ENCODE measurements at regions not wholly inside any gene's neighbourhood (a gene's known extent, or its start where the extent isn't known, plus 50 kb on each side); places are given as distances from the start of the nearest gene placed in this dataset.

DNA sequence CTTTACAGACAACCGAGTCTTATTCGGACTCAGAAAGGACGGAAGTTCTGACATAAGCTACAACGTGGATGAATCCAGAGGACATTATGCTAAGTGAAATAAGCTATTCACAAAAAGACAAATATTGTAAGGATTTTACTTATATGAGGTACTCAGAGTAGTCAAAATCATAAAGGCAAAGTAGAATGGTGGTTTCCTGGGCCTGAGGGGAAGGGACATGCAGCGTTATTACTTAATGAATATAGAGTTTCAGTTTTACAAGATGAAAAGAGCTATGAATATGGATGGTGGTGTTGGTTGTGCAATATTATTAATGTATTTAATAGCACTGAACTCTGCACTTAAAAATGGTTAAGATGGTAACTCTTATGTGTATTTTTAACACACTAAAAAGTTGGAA lies 419.1 kb upstream of the SGCG start:
- no peaks in the 10 kb centered on the region for H3K36me3 Mint-ChIP-seq (ENCODE audit: low read depth, unreplicated experiment)
- Histone ChIP-seq H3K9ac (ENCODE audit: low read length) (no peak overlapping the region), H3K27me3 (ENCODE audit: insufficient read depth, low read length) (no peaks in the 10 kb centered on the region), H3K27ac (ENCODE audit: low read depth, low read length) (no peak overlapping the region), H3K9me3 (ENCODE audit: insufficient read depth, low read depth, low read length) (no peaks in the 10 kb centered on the region), H3K4me2 (ENCODE audit: low read length) (no peak overlapping the region), H3K79me2 (ENCODE audit: insufficient read depth, low read length) (no peaks in the 10 kb centered on the region), H3K4me1 (ENCODE audit: insufficient read depth, low read length) (no peaks in the 10 kb centered on the region), H4K20me1 (ENCODE audit: insufficient read depth, low read length) (no peaks in the 10 kb centered on the region), H2AFZ (ENCODE audit: low read depth, low read length) (no peak overlapping the region), H3K36me3 (ENCODE audit: insufficient read depth, low read length) (no peaks in the 10 kb centered on the region), H3K4me3 (ENCODE audit: insufficient read depth, low read depth, low read length) (no peak overlapping the region)
- H3K27ac Mint-ChIP-seq (ENCODE audit: unreplicated experiment) = no peak overlapping the region
- H3K9me3 Mint-ChIP-seq (ENCODE audit: unreplicated experiment) = no peaks in the 10 kb centered on the region
- H3K4me1 Mint-ChIP-seq (ENCODE audit: low read depth, unreplicated experiment) = peaks cover 1% of the 10 kb centered on the region
- H3K4me3 Mint-ChIP-seq (ENCODE audit: unreplicated experiment) = no peak overlapping the region
- DNase-seq (ENCODE audit: low read depth) (no peak), FAIRE-seq (no peak)
- no peaks in the 10 kb centered on the region for H3K27me3 Mint-ChIP-seq (ENCODE audit: low read depth, unreplicated experiment)
- TF ChIP-seq, protein P1, sequence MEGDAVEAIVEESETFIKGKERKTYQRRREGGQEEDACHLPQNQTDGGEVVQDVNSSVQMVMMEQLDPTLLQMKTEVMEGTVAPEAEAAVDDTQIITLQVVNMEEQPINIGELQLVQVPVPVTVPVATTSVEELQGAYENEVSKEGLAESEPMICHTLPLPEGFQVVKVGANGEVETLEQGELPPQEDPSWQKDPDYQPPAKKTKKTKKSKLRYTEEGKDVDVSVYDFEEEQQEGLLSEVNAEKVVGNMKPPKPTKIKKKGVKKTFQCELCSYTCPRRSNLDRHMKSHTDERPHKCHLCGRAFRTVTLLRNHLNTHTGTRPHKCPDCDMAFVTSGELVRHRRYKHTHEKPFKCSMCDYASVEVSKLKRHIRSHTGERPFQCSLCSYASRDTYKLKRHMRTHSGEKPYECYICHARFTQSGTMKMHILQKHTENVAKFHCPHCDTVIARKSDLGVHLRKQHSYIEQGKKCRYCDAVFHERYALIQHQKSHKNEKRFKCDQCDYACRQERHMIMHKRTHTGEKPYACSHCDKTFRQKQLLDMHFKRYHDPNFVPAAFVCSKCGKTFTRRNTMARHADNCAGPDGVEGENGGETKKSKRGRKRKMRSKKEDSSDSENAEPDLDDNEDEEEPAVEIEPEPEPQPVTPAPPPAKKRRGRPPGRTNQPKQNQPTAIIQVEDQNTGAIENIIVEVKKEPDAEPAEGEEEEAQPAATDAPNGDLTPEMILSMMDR (IDR thresholded peaks at IDR 0.05; ENCODE audit: insufficient read depth, low read depth, low read length) = no peak
- TF ChIP-seq EZH2 (IDR thresholded peaks at IDR 0.05; ENCODE audit: insufficient read depth, low read length) = no peak

GRCh38 chr13:22765547-22765946 lies 415.2 kb upstream of the SGCG start:
- no peaks in the 10 kb centered on the region for H3K27me3 Mint-ChIP-seq (ENCODE audit: low read depth, unreplicated experiment)
- no peak for FAIRE-seq
- peaks cover 1% of the 10 kb centered on the region for H3K4me1 Mint-ChIP-seq (ENCODE audit: low read depth, unreplicated experiment)
- Histone ChIP-seq H3K4me2 (ENCODE audit: low read length) (no peak overlapping the region), H3K4me3 (ENCODE audit: insufficient read depth, low read depth, low read length) (no peak overlapping the region), H3K27ac (ENCODE audit: low read depth, low read length) (no peak overlapping the region), H3K36me3 (ENCODE audit: insufficient read depth, low read length) (no peaks in the 10 kb centered on the region), H3K9me3 (ENCODE audit: insufficient read depth, low read depth, low read length) (peaks cover under 1% of the 10 kb centered on the region), H3K79me2 (ENCODE audit: insufficient read depth, low read length) (no peaks in the 10 kb centered on the region), H4K20me1 (ENCODE audit: insufficient read depth, low read length) (no peaks in the 10 kb centered on the region), H3K4me1 (ENCODE audit: insufficient read depth, low read length) (no peaks in the 10 kb centered on the region), H3K9ac (ENCODE audit: low read length) (no peak overlapping the region), H2AFZ (ENCODE audit: low read depth, low read length) (no peak overlapping the region), H3K27me3 (ENCODE audit: insufficient read depth, low read length) (no peaks in the 10 kb centered on the region)
- no peak for DNase-seq (ENCODE audit: low read depth)
- TF ChIP-seq EZH2 (IDR thresholded peaks at IDR 0.05; ENCODE audit: insufficient read depth, low read length) = no peak
- TF ChIP-seq, protein P1 (IDR thresholded peaks at IDR 0.05; ENCODE audit: insufficient read depth, low read depth, low read length) = no peak
- H3K4me3 Mint-ChIP-seq (ENCODE audit: unreplicated experiment) = no peak overlapping the region
- no peaks in the 10 kb centered on the region for H3K36me3 Mint-ChIP-seq (ENCODE audit: low read depth, unreplicated experiment)
- H3K27ac Mint-ChIP-seq (ENCODE audit: unreplicated experiment) = no peak overlapping the region
- no peaks in the 10 kb centered on the region for H3K9me3 Mint-ChIP-seq (ENCODE audit: unreplicated experiment)

GRCh38 chr13:22770891-22771290 lies 409.9 kb upstream of the SGCG start:
- no peak for FAIRE-seq
- no peaks in the 10 kb centered on the region for H3K27me3 Mint-ChIP-seq (ENCODE audit: low read depth, unreplicated experiment)
- Histone ChIP-seq H3K4me3 (ENCODE audit: insufficient read depth, low read depth, low read length) (no peak overlapping the region), H3K4me1 (ENCODE audit: insufficient read depth, low read length) (no peaks in the 10 kb centered on the region), H3K9me3 (ENCODE audit: insufficient read depth, low read depth, low read length) (peaks cover 4% of the 10 kb centered on the region), H3K79me2 (ENCODE audit: insufficient read depth, low read length) (no peaks in the 10 kb centered on the region), H3K27ac (ENCODE audit: low read depth, low read length) (no peak overlapping the region), H4K20me1 (ENCODE audit: insufficient read depth, low read length) (no peaks in the 10 kb centered on the region), H3K9ac (ENCODE audit: low read length) (no peak overlapping the region), H3K36me3 (ENCODE audit: insufficient read depth, low read length) (no peaks in the 10 kb centered on the region), H3K27me3 (ENCODE audit: insufficient read depth, low read length) (no peaks in the 10 kb centered on the region), H3K4me2 (ENCODE audit: low read length) (no peak overlapping the region), H2AFZ (ENCODE audit: low read depth, low read length) (no peak overlapping the region)
- H3K9me3 Mint-ChIP-seq (ENCODE audit: unreplicated experiment) = no peaks in the 10 kb centered on the region
- H3K4me3 Mint-ChIP-seq (ENCODE audit: unreplicated experiment) = no peak overlapping the region
- DNase-seq (ENCODE audit: low read depth) = no peak
- TF ChIP-seq, protein P1 (IDR thresholded peaks at IDR 0.05; ENCODE audit: insufficient read depth, low read depth, low read length) = no peak
- TF ChIP-seq EZH2 (IDR thresholded peaks at IDR 0.05; ENCODE audit: insufficient read depth, low read length) = no peak
- H3K4me1 Mint-ChIP-seq (ENCODE audit: low read depth, unreplicated experiment) = no peaks in the 10 kb centered on the region
- no peaks in the 10 kb centered on the region for H3K36me3 Mint-ChIP-seq (ENCODE audit: low read depth, unreplicated experiment)
- no peak overlapping the region for H3K27ac Mint-ChIP-seq (ENCODE audit: unreplicated experiment)
